Osteocyte (in vitro differentiated cells): ENCODE measurements at regions not wholly inside any gene's neighbourhood (a gene's known extent, or its start where the extent isn't known, plus 50 kb on each side); places are given as distances from the start of the nearest gene placed in this dataset.

Experiments
- DNase-seq: peaks from one replicate; pipeline ENCODE4 v3.0.0; 2021; ENCODE audit warnings: mixed read lengths; ENCODE audit not compliant: unreplicated experiment; ENCODE audit errors: extremely low spot score
- H3K27ac Mint-ChIP-seq: one replicate; pipeline ENCODE4 v1.8.0; 2021; ENCODE audit warnings: mild to moderate bottlenecking, mixed read lengths; ENCODE audit not compliant: unreplicated experiment
- H3K27me3 Mint-ChIP-seq: one replicate; pipeline ENCODE4 v1.8.0; 2021; ENCODE audit warnings: mixed read lengths; ENCODE audit not compliant: unreplicated experiment
- H3K36me3 Mint-ChIP-seq: one replicate; pipeline ENCODE4 v1.8.0; 2021; ENCODE audit warnings: mixed read lengths; ENCODE audit not compliant: unreplicated experiment
- H3K4me1 Mint-ChIP-seq: one replicate; pipeline ENCODE4 v1.8.0; 2021; ENCODE audit warnings: mixed read lengths; ENCODE audit not compliant: unreplicated experiment
- H3K4me3 Mint-ChIP-seq: one replicate; pipeline ENCODE4 v1.8.0; 2021; ENCODE audit warnings: mild to moderate bottlenecking, moderate library complexity, mixed read lengths; ENCODE audit not compliant: unreplicated experiment
- H3K9me3 Mint-ChIP-seq: one replicate; pipeline ENCODE4 v1.8.0; 2021; ENCODE audit warnings: mixed read lengths; ENCODE audit not compliant: unreplicated experiment
- TF ChIP-seq, protein P1 (sequence below): fragments of 200-600 bp; sonication (generic); IDR thresholded peaks from 2 replicates; pipeline ENCODE4 v1.5.0; 2021; ENCODE audit warnings: antibody characterized with exemption, mild to moderate bottlenecking, moderate library complexity

- Mint-ChIP-seq H3K9me3 (peaks cover 7% of the 10 kb centered on the region), H3K27ac (no peak overlapping the region)
Observed at GRCh38 chr2:185338104-185338503, 400.5 kb upstream of the FSIP2 start.

DNA sequence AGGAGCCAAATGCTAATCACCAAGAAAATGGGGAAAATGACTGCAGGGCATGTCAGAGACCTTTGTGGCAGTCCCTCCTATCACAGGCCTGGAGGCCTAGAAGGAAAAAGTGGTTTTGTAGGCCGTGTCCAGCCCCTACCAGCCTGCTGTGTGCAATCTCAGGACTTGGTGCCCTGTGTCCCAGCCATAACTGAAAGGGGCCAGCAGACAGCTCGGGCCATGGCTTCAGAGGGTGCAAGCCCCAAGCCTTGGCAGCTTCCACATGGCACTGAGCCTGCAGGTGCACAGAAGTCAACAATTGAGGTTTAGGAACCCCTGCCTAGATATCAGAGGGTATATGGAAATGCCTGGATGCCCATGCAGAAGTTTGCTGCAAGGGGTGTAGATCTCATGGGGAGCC, 391.2 kb upstream of the FSIP2 start:
- TF ChIP-seq, protein P1, sequence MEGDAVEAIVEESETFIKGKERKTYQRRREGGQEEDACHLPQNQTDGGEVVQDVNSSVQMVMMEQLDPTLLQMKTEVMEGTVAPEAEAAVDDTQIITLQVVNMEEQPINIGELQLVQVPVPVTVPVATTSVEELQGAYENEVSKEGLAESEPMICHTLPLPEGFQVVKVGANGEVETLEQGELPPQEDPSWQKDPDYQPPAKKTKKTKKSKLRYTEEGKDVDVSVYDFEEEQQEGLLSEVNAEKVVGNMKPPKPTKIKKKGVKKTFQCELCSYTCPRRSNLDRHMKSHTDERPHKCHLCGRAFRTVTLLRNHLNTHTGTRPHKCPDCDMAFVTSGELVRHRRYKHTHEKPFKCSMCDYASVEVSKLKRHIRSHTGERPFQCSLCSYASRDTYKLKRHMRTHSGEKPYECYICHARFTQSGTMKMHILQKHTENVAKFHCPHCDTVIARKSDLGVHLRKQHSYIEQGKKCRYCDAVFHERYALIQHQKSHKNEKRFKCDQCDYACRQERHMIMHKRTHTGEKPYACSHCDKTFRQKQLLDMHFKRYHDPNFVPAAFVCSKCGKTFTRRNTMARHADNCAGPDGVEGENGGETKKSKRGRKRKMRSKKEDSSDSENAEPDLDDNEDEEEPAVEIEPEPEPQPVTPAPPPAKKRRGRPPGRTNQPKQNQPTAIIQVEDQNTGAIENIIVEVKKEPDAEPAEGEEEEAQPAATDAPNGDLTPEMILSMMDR: no peak
- DNase-seq: no peak
- Mint-ChIP-seq H3K27ac (no peak overlapping the region), H3K9me3 (no peaks in the 10 kb centered on the region), H3K27me3 (peaks cover 14% of the 10 kb centered on the region), H3K4me1 (no peaks in the 10 kb centered on the region), H3K4me3 (no peak overlapping the region), H3K36me3 (no peaks in the 10 kb centered on the region)

More at GRCh38 chr2:185338104-185338503, 400.5 kb upstream of the FSIP2 start:
- DNase-seq: no peak
- peaks cover 5% of the 10 kb centered on the region for H3K27me3 Mint-ChIP-seq
- TF ChIP-seq, protein P1: no peak
- H3K4me1 Mint-ChIP-seq: no peaks in the 10 kb centered on the region
- H3K4me3 Mint-ChIP-seq: no peak overlapping the region
- H3K36me3 Mint-ChIP-seq: no peaks in the 10 kb centered on the region

- no peak for DNase-seq
- no peak overlapping the region for H3K4me3 Mint-ChIP-seq
- TF ChIP-seq, protein P1: no peak
Observed at GRCh38 chr2:185360776-185361175, 377.8 kb upstream of the FSIP2 start.

DNA sequence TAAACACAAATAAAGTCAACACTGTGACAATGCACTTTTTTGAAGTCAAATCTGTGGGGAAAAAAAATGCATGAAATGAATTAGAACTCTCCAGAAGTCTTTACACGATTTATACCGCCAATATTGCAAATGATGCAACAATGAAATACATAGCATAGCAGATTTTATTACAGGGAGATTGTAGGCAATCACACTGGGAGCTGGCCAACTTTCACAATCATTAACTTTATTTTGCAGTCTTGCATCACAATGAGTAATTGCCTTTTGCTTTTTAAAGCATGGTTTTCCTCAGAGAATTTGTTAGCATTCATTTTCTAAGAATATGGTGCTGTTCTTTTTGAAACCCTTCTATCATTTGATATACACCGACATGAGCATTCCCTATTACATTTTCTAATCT, 366.4 kb upstream of the FSIP2 start:
- no peaks in the 10 kb centered on the region for H3K36me3 Mint-ChIP-seq
- no peaks in the 10 kb centered on the region for H3K9me3 Mint-ChIP-seq
- TF ChIP-seq, protein P1: no peak
- DNase-seq: no peak
- H3K4me1 Mint-ChIP-seq: no peaks in the 10 kb centered on the region
- H3K4me3 Mint-ChIP-seq: no peak overlapping the region
- no peak overlapping the region for H3K27ac Mint-ChIP-seq
- H3K27me3 Mint-ChIP-seq: no peaks in the 10 kb centered on the region

More at GRCh38 chr2:185360776-185361175, 377.8 kb upstream of the FSIP2 start:
- no peaks in the 10 kb centered on the region for H3K27me3 Mint-ChIP-seq
- no peaks in the 10 kb centered on the region for H3K36me3 Mint-ChIP-seq
- peaks cover 11% of the 10 kb centered on the region for H3K9me3 Mint-ChIP-seq
- no peak overlapping the region for H3K27ac Mint-ChIP-seq
- H3K4me1 Mint-ChIP-seq: no peaks in the 10 kb centered on the region

- no peaks in the 10 kb centered on the region for H3K27me3 Mint-ChIP-seq
- H3K4me3 Mint-ChIP-seq: no peak overlapping the region
- H3K27ac Mint-ChIP-seq: no peak overlapping the region
- no peaks in the 10 kb centered on the region for H3K36me3 Mint-ChIP-seq
- no peaks in the 10 kb centered on the region for H3K4me1 Mint-ChIP-seq
- TF ChIP-seq, protein P1: no peak
- no peak for DNase-seq
- H3K9me3 Mint-ChIP-seq: peaks cover 4% of the 10 kb centered on the region
Observed at GRCh38 chr2:185373229-185373628, 365.4 kb upstream of the FSIP2 start.
